Mucosa of descending colon (tissue), 3 donors: ENCODE measurements at regions not wholly inside any gene's neighbourhood (a gene's known extent, or its start where the extent isn't known, plus 50 kb on each side); places are given as distances from the start of the nearest gene placed in this dataset.

Experiments used
- ATAC-seq: fragments of 200-7000 bp; cut with Tn5 transposase; one replicate; pipeline ENCODE4 v1.9.1; 2020; ENCODE audit warnings: mild to moderate bottlenecking, moderate library complexity
- DNase-seq, 3 donors: peaks; one replicate each; pipeline ENCODE4 v3.0.0-alpha.2; 2020
- H3K36me3 ChIP-seq: fragments of 200-600 bp; one replicate; pipeline ENCODE4 v1.8.0; 2021; ENCODE audit warnings: low read depth, mild to moderate bottlenecking
- H3K4me1 ChIP-seq: fragments of 200-600 bp; one replicate; pipeline ENCODE4 v1.8.0; 2021; ENCODE audit warnings: low read depth, mild to moderate bottlenecking
- H3K4me3 ChIP-seq: fragments of 200-600 bp; one replicate; pipeline ENCODE4 v1.8.0; 2021; ENCODE audit warnings: mild to moderate bottlenecking
- H3K9me3 ChIP-seq: fragments of 200-600 bp; one replicate; pipeline ENCODE4 v1.8.0; 2021; ENCODE audit warnings: mild to moderate bottlenecking
- intact Hi-C, 2 donors: fragments of 100-400 bp; cut with DNase I in 1 of 2; cut with micrococcal nuclease in 1 of 2; formaldehyde crosslinking; loops; one replicate each; pipeline versions ENCODE4 v1.11.0 to v1.11.1; 2022; cut with DNase I, micrococcal nuclease
- TF ChIP-seq, protein P1 (sequence below): fragments of 200-600 bp; IDR thresholded peaks from one replicate; pipeline ENCODE4 v1.8.0; 2022; ENCODE audit warnings: antibody characterized with exemption, mild to moderate bottlenecking
- donor health status: DM: no; HTN: no; CAD: no; lungs with moderate emphysema.
- donor health status: DM: no; HTN: no; CAD: no.
- donor health status: DM: no; HTN: yes; CAD: no.

DNA sequence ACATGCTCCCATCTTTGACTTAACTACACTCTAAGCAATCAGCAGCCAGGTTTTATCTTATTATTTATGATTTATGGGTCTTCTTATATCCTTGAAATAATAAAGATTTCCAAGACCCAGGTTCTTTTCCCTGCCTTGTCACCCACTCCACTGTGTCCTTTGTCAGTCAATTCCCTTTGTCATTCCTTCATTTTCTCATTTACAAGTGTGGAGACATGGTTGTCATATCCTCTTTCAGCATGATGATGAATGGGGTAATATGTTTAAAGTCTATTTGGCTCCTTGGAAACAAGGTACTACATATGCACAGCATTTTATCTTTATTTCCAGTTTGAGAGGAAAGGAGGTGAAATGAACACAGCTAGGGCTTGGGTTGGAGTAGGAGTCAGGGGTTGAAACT lies 521.8 kb downstream of the LMO7 start:
- ATAC-seq (no peak), DNase-seq (no peak)
- no peaks in the 10 kb centered on the region for H3K9me3 ChIP-seq
- H3K36me3 ChIP-seq: no peaks in the 10 kb centered on the region
- no peak overlapping the region for H3K4me3 ChIP-seq
- H3K4me1 ChIP-seq: no peaks in the 10 kb centered on the region
- intact Hi-C loops: no loop called here
- TF ChIP-seq, protein P1, sequence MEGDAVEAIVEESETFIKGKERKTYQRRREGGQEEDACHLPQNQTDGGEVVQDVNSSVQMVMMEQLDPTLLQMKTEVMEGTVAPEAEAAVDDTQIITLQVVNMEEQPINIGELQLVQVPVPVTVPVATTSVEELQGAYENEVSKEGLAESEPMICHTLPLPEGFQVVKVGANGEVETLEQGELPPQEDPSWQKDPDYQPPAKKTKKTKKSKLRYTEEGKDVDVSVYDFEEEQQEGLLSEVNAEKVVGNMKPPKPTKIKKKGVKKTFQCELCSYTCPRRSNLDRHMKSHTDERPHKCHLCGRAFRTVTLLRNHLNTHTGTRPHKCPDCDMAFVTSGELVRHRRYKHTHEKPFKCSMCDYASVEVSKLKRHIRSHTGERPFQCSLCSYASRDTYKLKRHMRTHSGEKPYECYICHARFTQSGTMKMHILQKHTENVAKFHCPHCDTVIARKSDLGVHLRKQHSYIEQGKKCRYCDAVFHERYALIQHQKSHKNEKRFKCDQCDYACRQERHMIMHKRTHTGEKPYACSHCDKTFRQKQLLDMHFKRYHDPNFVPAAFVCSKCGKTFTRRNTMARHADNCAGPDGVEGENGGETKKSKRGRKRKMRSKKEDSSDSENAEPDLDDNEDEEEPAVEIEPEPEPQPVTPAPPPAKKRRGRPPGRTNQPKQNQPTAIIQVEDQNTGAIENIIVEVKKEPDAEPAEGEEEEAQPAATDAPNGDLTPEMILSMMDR: no peak

DNA sequence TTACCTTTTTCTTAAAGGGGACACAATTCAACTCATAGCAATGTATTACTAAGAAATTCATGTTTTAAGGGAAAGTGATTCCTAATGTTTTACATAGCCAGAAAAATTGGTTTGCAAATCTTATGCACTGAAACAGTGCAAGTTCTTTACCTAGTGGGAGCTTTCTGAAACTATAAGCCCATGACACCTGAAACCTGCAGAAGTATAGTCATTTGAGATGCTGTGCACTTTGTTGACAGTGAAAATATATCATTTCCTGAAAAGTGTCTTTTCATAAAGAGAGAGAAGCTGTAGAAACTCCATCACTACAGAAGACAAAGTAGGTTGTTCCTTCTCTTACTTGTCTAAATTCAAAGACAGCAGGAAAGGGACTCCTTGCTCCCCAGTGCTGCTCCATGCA lies 517.1 kb downstream of the LMO7 start:
- TF ChIP-seq, protein P1: no peak
- DNase-seq (no peak), ATAC-seq (no peak)
- no peaks in the 10 kb centered on the region for H3K36me3 ChIP-seq
- intact Hi-C loops: no loop called here
- no peaks in the 10 kb centered on the region for H3K4me1 ChIP-seq
- H3K9me3 ChIP-seq: no peaks in the 10 kb centered on the region
- no peak overlapping the region for H3K4me3 ChIP-seq

DNA sequence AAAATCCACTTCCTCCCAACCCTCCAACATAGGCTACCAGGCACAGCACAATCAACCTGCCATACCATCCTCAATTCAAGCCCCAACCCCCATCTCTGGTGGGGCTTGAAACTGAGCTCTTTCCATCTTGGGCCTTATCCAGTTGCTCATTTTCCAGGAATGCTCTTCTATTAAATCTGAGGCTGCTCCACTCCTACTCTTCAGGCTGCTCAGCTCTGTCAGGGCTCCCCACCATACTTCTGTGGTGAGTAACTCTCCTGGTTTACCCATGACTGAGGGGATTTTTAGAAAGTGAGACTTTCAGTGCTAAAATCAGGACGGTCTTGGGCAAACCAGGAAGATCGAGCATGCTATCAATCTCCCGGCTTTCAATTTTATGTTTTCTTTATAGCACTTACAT lies 512.8 kb downstream of the LMO7 start:
- no peak for ATAC-seq
- Histone ChIP-seq H3K4me1 (no peaks in the 10 kb centered on the region), H3K9me3 (no peaks in the 10 kb centered on the region), H3K36me3 (no peaks in the 10 kb centered on the region), H3K4me3 (no peak overlapping the region)
- TF ChIP-seq, protein P1: no peak
- DNase-seq: no peak
- intact Hi-C loops: no loop called here

GRCh38 chr13:76148374-76148773 lies 512.2 kb downstream of the LMO7 start:
- no peak for ATAC-seq
- intact Hi-C loops: no loop called here
- DNase-seq: no peak
- no peaks in the 10 kb centered on the region for H3K9me3 ChIP-seq
- no peaks in the 10 kb centered on the region for H3K4me1 ChIP-seq
- TF ChIP-seq, protein P1: no peak
- H3K36me3 ChIP-seq: no peaks in the 10 kb centered on the region
- no peak overlapping the region for H3K4me3 ChIP-seq

DNA sequence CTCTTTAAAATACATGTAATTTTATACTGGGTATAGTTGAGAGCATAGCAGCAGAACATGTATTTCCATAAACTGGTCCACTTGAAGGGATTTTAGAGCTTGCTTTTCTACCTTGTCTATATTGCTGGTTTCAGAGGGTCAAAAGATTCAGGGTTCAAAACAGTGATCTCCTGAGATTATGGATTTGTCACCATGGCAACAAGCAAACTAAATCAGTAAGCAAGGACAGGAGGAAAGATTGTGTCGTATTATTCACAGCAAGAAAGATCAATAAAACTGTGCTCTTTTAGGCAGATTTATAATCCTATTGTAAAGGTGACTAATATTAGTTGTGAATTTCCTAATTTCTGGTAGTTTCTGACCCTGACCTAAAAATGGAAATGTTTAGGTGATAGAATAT lies 496.4 kb downstream of the LMO7 start:
- intact Hi-C loops: no loop called here
- Histone ChIP-seq H3K9me3 (no peaks in the 10 kb centered on the region), H3K4me1 (no peaks in the 10 kb centered on the region), H3K36me3 (no peaks in the 10 kb centered on the region), H3K4me3 (no peak overlapping the region)
- ATAC-seq (no peak), DNase-seq (no peak)
- TF ChIP-seq, protein P1: no peak

DNA sequence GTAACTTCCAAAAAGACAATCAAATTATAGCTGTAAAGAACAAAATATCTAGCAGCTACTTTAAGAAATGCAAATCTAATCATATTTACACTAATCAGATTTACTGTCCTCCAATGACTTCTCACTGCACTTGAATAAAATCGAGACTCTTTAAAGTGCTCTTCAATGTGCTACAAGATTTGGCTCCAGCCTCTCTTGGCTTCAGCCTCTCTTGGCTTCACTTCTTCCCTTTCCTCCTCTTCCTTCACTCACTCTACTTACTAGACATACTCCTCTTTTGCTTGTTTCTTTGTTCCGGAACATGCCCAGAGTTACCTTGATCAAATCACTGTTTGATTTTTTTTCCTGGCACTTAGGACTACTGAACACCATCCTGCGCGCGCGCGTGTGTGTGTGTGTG lies 495.4 kb downstream of the LMO7 start:
- H3K9me3 ChIP-seq: no peaks in the 10 kb centered on the region
- H3K4me3 ChIP-seq: no peak overlapping the region
- no peaks in the 10 kb centered on the region for H3K4me1 ChIP-seq
- ATAC-seq (no peak), DNase-seq (no peak)
- intact Hi-C loops: no loop called here
- TF ChIP-seq, protein P1: no peak
- no peaks in the 10 kb centered on the region for H3K36me3 ChIP-seq
